Sciatic nerve (tissue), 2 donors: ENCODE measurements at regions not wholly inside any gene's neighbourhood (a gene's known extent, or its start where the extent isn't known, plus 50 kb on each side); places are given as distances from the start of the nearest gene placed in this dataset.
A peak's percentile ranks its signal among the peaks of the same experiment; 100 is the strongest.

ENCODE experiments used
- ATAC-seq: fragments of 200-7000 bp; cut with Tn5 transposase; one replicate; pipeline ENCODE4 v1.9.1; 2020; ENCODE audit warnings: mild to moderate bottlenecking, moderate library complexity
- DNase-seq: peaks from one replicate; pipeline ENCODE4 v3.0.0-alpha.2; 2020; ENCODE audit warnings: low spot score
- intact Hi-C: fragments of 100-400 bp; cut with DNase I; formaldehyde crosslinking; loops from one replicate; pipeline ENCODE4 v1.14.2; 2022
- donor health status: DM: no; HTN: no; CAD: no.
- donor health status: DM: no; HTN: no; CAD: no.

DNA sequence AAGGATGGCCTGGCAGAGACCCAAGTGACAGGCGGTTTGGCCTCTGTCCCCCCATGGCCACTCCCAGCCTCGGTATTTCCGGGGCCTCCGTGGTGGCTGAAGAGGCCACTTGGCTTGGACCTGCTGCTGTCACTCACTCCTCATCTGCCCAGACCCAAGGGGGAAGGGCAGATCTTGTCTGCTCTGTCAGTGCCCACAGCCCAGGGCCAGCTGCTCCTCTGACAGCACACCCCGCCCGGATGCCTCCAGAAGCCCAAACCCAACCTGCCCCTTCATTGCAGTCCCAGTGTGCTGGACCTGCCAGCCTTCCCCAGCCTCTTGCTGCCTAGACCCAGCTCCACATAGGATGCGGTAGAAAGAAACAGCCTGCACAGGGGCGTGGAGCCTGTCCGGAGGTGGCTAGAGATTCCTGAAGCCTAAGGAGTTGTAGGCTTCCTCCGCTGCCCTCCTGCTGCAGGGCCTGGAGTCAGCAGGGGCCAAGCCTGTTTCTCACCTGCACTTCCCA, 52.0 kb downstream of the MAGEF1 start:
- peak; percentile 3 for ATAC-seq
- intact Hi-C loops = no loop called here
- no peak for DNase-seq

DNA sequence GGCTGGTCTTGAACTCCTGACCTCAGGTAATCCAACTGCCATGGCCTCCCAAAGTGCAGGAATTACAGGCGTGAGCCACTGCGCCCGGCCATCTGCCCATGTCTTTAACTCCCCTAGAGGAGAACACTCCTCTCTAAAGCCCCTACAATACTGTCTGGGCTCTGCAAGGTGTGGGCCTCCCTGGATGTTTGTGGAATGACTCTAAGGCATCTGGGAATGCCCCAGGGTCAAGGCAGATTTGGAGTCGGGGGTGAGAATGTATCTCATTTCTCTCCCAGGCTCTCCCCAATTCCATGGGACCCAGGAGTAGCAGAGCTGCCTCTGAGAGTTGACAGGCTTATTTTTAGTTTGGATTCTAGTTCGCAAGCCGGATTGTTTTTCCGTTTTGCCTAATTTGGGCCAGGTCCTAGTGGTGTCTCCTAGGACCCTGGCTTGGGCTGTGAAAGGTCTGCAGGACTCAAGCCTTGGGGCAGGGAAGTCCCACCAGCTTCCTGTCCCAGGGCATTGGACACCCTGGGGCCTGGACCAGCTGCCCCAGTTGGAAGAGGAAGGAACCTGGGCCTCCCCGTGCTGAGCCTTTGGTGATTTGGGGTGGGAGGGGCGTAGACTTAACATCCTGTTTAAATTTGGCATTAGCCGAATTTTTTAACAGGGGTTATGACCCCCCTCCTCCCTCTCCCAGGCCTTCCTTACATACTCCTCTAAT, 53.5 kb downstream of the MAGEF1 start:
- intact Hi-C loops = no loop called here
- DNase-seq (no peak), ATAC-seq (peak; percentile 37)

DNA sequence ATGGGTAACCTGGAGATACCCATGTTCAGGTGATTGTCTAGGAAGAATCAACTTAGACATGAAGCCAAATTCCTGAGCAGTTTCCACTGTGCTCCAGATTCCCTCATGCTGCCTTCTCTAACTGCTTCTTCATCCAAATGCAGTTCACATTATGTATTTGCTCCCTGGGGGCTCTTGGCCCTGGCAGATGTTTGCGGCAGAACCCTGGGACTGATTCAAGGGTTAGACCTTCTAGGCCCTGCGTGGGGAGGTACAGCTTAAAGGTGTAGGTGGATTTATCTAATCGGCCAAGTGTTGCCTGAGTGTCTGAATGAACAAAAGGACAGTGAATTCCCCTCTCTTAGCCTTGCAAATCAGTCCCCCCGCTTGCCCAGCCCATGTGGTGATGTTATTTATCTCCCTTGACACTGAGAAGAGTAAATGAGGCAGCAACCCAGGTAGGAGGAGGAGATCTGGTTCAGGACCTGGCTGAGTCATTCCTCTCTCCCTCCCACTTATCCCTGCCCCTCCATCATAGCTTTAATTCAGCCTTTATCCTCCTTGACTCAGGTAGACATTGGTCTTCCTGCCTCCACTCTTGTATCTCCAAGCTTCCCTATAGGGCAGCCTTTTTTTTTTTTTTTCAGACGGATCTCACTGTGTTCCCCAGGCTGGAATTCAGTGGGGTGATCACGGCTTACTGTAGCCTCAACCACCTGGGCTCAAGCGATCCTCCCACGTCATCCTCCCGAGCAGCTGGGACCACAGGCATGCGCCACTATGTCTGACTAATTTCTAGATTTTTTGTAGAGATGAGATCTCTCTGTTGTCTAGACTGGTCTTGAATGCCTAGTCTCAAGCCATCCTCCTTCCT, 54.8 kb downstream of the MAGEF1 start:
- intact Hi-C loops = no loop called here
- ATAC-seq (peak; percentile 6), DNase-seq (no peak)

DNA sequence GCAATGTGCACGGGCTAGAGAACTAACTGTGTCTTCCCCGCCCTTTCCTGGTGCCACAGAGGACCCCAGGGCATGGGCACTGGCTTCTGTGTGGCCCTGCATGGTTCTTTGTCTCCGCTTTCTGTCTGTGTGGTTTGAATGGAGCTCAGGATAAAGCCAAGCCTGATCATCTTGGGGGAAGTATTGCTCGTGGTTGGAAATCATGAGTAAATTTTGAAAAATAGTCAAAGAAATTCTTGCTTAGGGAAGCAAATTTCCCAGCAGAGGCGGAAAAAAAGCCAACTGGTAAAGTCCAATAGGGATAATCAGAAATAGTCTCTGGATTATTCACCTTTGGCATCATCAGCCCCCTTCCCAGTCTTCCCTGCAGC, 55.4 kb downstream of the MAGEF1 start:
- ATAC-seq (peak; percentile 46), DNase-seq (no peak)
- intact Hi-C loops = no loop called here

DNA sequence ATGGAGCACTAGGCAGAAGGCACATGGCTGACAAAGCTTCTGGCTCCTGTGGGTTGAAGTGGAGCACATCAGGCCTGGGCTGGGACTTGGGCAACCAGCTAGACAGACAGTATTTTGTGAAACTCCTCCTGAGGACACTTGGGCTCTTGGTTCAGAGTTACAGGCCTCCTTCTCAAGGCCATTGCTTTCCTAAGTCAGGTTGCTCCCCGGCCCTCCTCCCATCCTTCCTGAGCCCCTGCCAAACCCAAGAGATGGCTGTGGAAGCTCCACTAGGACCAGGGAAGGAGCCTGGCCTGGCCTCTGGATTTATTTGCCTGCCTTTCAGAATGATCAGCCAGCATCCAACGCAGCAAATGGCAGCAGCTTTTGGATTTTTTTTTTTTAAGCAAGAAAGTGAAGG, 56.3 kb downstream of the MAGEF1 start:
- intact Hi-C loops = no loop called here
- DNase-seq (no peak), ATAC-seq (no peak)

DNA sequence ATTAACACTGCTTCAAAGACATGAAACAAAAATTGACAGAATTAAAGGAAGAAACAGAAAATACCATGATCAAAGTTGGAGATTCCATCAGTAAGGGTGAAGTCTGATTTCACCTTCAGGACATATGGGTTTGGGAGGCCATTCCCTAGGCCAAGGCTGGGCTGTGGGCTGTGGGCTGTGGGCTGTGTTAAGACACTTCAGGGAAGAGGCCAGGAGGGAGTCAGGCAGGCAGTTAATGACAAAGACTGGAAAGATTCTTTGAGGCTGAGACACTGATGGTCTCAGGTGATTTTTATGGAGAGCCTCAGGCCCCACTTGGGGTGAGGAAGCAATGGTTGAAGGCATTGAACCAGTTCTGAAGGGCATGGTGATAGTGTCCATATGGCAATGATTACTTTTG, 57.5 kb downstream of the MAGEF1 start:
- ATAC-seq = no peak
- DNase-seq = no peak
- intact Hi-C loops = no loop called here

DNA sequence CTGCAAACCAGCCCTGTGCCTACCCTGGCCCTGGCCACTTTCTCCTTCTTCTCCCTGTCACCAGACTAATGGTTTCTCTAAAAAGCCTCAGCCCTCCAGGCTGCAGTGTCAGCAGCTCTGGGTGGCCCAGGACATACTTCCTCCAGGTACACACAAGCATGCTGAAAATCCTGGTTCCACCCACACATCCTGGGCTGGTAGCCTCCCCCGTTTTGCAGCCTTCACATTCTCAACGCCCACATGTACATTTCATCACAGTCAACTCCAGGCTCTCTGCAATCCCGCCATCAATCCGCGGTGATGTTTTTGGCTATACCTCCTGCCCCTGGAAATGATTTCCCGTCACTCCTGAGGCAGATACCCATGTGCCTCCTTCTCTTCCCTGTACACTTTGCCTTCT, 59.4 kb downstream of the MAGEF1 start:
- DNase-seq (no peak), ATAC-seq (no peak)
- intact Hi-C loops = no loop called here

DNA sequence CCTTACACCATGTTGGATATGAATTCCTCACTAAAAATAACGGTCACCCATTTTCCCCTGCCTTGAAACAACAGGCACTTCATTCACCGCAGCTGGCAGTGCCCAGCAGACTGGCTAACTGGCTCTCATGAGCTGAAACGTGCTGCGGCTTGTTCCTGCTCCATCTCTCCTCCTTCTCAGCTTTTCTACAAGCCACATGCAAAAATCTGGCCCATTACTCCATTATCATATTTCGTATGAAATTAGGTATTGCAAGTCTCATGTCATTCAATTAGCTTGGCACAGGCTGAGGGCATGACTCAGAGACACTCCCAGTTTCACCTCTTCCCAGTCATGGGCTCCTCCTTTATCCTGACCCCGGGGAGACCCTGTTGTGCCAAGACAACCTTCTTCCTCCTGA, 60.0 kb downstream of the MAGEF1 start:
- ATAC-seq (no peak), DNase-seq (no peak)
- intact Hi-C loops = no loop called here

DNA sequence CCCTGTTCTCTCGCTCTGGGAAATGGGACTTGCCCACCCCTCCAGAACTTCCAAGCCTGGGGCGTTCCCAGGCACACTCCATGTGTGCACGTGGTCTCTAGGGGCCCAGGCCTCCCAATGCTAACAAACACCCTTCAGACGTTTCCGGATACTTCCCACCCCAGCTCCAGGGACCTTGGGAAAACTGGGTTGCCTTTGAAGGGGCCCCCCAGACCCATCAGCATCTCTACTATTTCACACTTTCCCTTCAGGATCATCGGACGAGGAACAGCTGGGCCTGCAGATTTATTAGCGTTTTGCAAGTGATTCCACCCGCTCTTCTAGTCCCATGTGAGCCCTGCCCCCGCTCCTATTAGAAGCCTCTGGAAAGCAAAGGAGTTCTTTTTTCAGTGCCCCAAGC, 63.2 kb downstream of the MAGEF1 start:
- intact Hi-C loops = no loop called here
- peak; percentile 27 for ATAC-seq
- no peak for DNase-seq

DNA sequence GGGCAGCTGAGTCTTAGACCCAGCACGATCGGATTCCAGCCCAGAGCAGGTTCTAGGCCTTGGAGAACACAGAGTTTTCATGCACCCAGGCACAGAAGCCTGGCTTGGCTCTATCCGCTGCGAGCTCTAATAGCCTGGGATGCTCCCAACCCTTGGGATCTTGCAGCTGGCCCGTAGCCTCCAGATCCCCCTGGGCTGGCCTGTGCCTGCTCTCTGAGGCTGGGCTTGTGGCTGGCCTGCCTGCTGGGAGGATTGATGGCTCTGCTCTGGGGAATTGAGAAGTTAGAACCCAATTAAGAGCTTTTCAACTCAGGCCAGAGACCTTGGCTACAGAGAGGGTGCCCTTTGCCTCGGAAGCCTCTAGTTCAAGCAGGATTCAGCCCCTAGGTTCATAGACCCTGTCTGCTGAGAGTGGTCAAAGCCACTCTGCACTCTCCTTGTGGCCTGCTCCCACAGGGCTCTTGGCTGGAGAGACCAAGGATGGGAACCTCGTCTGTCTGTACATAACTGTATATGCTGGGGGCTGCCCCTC, 64.4 kb downstream of the MAGEF1 start:
- intact Hi-C loops = no loop called here
- ATAC-seq (no peak), DNase-seq (no peak)

DNA sequence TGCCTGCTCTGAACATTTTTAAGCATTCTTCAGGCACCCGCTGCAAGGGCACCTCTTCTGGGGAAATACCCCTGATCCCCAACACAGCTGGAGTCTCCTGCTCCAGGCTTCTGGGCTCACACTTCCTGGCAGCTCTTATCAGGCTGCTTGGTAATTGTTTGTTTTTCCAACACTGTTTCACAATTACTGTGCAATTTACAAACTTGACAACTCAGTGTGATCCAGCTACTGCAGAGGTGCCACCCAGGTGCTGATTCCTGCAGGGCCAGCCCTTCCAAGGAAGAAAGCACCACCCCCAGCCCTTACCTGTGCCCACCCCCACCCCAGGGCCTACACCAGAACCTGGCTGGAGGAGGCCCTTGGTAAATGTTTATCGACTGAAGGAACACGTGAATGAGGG, 66.5 kb downstream of the MAGEF1 start:
- intact Hi-C loops = no loop called here
- DNase-seq (no peak), ATAC-seq (peak; percentile 30)

DNA sequence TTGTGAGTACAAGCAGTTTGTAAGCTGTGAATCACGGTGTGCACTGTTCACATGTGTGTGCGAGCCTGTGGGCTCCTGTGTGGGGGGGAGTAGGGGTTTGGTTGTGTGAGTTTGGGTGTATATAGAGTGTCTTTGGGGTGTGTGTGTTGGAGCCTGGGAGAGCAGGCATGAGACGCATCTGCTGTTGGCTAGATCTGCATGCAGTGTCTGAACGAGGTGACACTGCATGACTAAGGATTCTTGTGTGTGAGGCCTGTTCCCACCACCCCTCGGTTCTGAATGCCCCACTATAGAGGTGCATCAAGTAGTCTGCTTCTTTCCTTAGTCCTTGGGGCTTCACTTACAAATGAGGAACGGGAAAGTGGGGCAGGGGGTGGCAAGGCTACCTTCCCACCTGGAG, 68.4 kb downstream of the MAGEF1 start:
- ATAC-seq (no peak), DNase-seq (no peak)
- intact Hi-C loops = no loop called here

DNA sequence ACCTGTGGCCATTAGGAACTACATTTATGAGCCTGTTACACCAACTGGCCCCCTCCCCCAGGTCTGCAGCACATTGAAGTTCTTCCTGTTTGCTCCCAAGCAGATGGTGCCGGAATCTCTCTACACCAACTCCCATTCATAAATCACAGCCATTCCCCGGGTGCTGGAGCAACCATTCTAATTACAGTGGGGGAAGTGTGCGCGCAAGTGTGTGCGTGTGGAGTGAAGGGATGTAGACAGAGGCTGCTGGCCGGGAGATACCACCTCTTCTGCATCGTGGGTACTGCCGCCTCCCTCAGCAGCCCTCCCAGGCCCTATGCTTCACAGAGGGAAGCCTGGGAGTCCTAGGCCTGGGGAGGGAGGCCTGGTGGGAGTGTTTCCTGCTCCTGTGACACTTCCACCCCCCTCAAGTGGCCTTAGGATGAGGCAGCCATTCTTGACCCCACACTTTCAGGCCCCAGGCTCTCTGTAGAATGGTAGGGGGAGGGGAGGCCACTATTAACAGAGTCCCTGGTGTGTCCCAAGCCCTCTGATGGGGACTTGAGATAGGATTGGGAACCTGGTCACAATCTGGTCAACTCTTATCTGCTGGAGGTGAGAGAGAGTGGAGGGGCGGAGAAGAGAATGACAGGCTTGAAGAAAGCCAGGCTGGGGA, 69.1 kb downstream of the MAGEF1 start:
- no peak for DNase-seq
- intact Hi-C loops = no loop called here
- no peak for ATAC-seq

DNA sequence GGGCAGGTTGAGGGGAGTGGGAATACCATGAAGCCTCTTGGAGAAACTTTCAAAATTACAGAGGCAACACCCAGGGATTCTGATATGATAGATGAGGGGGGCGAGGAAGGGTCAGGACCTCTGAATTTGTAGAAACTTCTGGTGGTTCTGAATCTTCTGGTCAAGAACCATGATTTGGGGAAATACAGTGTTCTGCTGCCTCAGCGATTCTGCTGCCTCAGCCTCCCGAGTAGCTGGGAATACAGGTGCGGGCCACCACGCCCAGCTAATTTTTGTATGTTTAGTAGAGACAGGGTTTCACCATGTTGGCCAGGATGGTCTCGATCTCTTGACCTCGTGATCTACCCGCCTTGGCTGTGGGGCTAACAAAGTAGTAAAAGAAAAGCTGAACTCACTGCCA, 70.4 kb downstream of the MAGEF1 start:
- ATAC-seq = no peak
- DNase-seq = no peak
- intact Hi-C loops = no loop called here

DNA sequence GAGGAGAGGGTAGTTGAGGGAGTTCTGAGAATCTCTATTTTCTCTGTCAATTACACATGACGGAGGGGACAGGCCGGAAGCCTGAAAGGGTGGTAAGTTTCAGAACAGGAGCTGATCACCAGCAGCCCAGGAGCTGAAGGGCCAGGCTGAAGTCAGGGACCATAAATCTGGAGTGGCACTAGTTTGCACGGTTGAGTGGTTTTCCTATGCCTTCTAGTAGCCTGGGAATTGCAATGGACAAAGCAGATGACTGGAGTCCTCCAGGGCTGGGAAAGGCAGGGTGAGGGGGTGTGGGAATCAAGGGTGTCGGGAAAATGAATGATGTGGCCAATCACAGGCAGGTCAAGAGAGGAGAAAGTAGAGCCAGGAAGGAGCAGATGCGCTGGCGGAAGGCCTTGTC, 72.5 kb downstream of the MAGEF1 start:
- intact Hi-C loops = no loop called here
- DNase-seq (no peak), ATAC-seq (no peak)

DNA sequence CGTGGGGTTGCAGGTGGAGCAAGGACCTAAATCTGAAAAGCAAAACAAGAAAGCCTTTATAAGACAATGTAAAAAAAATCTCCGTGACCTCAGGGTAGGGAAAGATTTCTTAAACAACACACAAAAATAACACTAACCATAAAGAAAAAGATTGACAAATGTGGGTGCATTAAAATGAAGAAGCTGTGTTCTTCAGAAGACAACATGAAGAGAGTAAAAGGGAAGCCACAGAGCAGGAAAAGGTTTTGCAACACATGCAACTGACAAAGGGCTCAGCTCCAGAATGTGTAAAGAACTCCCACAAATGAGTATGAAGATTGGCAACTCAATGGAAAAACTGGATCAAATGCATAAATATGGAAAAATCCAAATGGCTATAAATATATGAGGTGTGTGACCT, 74.2 kb downstream of the MAGEF1 start:
- no peak for ATAC-seq
- intact Hi-C loops = no loop called here
- DNase-seq = no peak

DNA sequence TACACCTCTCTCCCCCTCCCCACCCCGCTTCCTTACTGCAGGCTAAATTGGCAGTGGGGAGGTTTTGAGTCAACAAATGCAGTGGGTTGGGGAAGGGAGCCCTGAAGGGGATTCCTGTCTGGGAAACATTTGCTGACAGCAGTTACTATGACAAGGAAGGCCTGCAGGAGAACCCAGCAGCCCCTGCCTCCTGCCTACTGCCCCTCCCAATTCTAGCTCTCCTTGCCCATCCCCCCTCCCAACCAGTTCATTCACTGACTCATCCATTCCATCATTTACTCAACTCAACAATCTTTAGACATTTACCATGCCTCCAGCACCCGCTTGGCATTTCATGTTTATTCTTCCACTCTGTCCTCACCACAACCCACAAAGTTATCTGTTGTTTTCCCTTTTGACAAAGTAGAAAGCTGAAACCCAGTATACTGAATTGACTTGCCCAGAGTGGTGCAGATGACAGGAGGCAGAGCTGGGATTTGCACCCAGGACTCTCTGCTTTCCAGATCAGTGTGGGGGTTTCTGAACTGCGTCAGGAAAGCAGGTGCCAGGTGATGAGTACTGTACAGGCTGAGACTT, 75.0 kb downstream of the MAGEF1 start:
- no peak for ATAC-seq
- intact Hi-C loops = no loop called here
- DNase-seq = no peak

DNA sequence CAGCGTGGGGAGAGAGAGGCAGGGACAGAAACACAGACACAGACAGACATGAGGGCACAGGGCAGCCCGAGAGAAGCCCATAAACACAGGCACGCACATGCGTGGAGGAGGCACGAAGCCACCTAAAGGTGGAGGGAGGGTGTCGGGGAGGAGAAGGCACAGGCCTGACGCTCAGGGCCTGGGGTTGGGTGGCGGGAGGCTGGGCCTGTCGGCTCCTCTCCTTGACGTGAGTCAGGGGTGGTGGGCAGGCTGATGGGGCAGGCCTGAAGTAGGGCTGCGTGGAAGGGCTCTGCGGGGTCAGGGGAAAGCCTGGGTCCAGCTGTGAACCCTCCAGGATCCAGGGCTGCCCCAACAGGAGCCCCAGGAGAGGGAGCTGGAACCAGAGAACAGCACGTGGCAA, 74.2 kb downstream of the EPHB3 start:
- DNase-seq = no peak
- intact Hi-C loops = no loop called here

DNA sequence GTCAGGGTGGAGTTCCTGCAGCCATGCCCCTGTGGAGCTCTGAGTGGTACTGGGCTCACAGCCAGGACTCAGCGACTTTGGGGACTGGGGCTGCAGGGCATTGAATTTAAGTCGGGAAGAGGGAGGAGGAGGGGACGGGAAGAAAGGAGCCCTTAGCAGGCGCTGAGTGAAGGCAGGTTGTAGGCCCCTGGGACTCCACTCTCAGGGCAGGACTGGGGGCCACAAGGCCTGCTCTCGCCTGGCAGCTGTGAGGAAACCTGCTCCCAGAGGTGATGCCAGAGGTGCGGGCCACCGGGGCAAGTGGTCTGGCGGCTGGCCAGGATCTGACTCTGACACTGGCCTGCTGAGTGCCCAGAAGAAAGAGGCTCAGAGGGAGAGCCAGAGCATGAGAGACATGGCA, 73.5 kb downstream of the EPHB3 start:
- ATAC-seq (no peak), DNase-seq (no peak)
- intact Hi-C loops = no loop called here

More for the DNA sequence above, 74.2 kb downstream of the EPHB3 start:
- ATAC-seq = no peak

DNA sequence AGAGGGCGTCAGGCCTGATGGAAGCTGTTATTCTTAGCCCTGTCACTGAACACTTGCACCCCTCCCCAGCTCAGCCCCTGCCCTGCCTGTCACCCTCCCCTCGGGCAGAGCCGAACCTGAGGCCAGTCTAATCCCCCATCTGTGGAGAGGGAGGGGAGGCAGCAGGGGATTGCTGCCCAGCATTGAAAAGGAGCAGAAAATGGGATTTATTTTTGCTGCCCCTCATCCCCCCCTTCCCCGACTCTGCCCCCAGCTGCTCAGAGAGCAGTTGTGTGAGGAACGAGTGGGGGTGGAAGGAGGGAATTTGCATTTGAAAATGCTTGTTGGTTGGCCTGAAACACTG, 71.6 kb downstream of the EPHB3 start:
- ATAC-seq (no peak), DNase-seq (no peak)
- intact Hi-C loops = no loop called here
